Fibroblast of lung (primary cell): ENCODE measurements at regions not wholly inside any gene's neighbourhood (a gene's known extent, or its start where the extent isn't known, plus 50 kb on each side); places are given as distances from the start of the nearest gene placed in this dataset.
A peak's percentile ranks its signal among the peaks of the same experiment; 100 is the strongest.

Source experiments
- DNase-seq, 2 donors: peaks; one replicate each; pipeline versions ENCODE4 v3.0.0 to v3.0.0-alpha.2; 2010; ENCODE audit warnings: low read depth in 2 of 2
- H2AFZ ChIP-seq: 2 replicates; pipeline ENCODE4 v1.5.1; 2012; ENCODE audit warnings: low read length, control low read depth, inconsistent platforms
- H3K27ac ChIP-seq: 2 replicates; pipeline ENCODE4 v1.5.1; 2011; ENCODE audit warnings: low read length, control low read depth; ENCODE audit not compliant: insufficient read depth
- H3K27me3 ChIP-seq: 2 replicates; pipeline ENCODE4 v1.5.1; 2011; ENCODE audit warnings: mild to moderate bottlenecking, low read length; ENCODE audit not compliant: control insufficient read depth, insufficient read depth
- H3K36me3 ChIP-seq: 2 replicates; pipeline ENCODE4 v1.5.1; 2011; ENCODE audit warnings: low read length; ENCODE audit not compliant: control insufficient read depth, insufficient read depth
- H3K4me1 ChIP-seq: 2 replicates; pipeline ENCODE4 v1.5.1; 2011; ENCODE audit warnings: low read length; ENCODE audit not compliant: control insufficient read depth, insufficient read depth; ENCODE audit errors: extremely low read depth
- H3K4me2 ChIP-seq: 2 replicates; pipeline ENCODE4 v1.5.1; 2011; ENCODE audit warnings: low read length, control low read depth; ENCODE audit not compliant: insufficient read depth; ENCODE audit errors: extremely low read depth
- H3K4me3 ChIP-seq, 4 experiments: fragments of 200-600 bp in 1 of 4; sonication (generic) in 1 of 4; replicated peaks in 1 of 4; 2 replicates each; pipeline ENCODE4 v1.5.1; 2011 to 2016; ENCODE audit warnings: low read length in 4 of 4, low read depth in 3 of 4, mild to moderate bottlenecking in 3 of 4, control low read depth in 2 of 4, inconsistent platforms in 1 of 4, mixed read lengths in 1 of 4; ENCODE audit not compliant: insufficient read depth in 1 of 4; ENCODE audit errors: control extremely low read depth in 1 of 4
- H3K79me2 ChIP-seq: 2 replicates; pipeline ENCODE4 v1.5.1; 2012; ENCODE audit warnings: mild to moderate bottlenecking, low read length, inconsistent platforms; ENCODE audit not compliant: control insufficient read depth, insufficient read depth
- H3K9ac ChIP-seq: 2 replicates; pipeline ENCODE4 v1.5.1; 2011; ENCODE audit warnings: mild to moderate bottlenecking, low read length, control low read depth; ENCODE audit not compliant: insufficient read depth
- H3K9me3 ChIP-seq: 2 replicates; pipeline ENCODE4 v1.5.1; 2012; ENCODE audit warnings: low read depth, low read length; ENCODE audit not compliant: control insufficient read depth, insufficient read depth
- H4K20me1 ChIP-seq: 2 replicates; pipeline ENCODE4 v1.5.1; 2011; ENCODE audit warnings: low read length; ENCODE audit not compliant: control insufficient read depth, insufficient read depth; ENCODE audit errors: extremely low read depth
- CTCF ChIP-seq, 2 donors: IDR thresholded peaks in 1 of 2; conservative IDR thresholded peaks in 1 of 2; 1 replicate in 1 of 2; 2 replicates in 1 of 2; pipeline ENCODE4 v1.5.1; 2011 to 2012; ENCODE audit warnings: low read length in 2 of 2, control low read depth in 1 of 2, inconsistent platforms in 1 of 2, low read depth in 1 of 2, mild to moderate bottlenecking in 1 of 2
- EZH2 ChIP-seq: IDR thresholded peaks from 2 replicates; pipeline ENCODE4 v1.5.1; 2012; ENCODE audit warnings: low read length, control low read depth, mild to moderate bottlenecking; ENCODE audit errors: missing control alignments

GRCh38 chr5:98193921-98194760 is 579.3 kb upstream of the RGMB start:
- no peaks in the 10 kb centered on the region for H3K36me3 ChIP-seq
- TF ChIP-seq EZH2: no peak
- no peak for TF ChIP-seq CTCF (conservative IDR thresholded peaks at IDR 0.05 in 1 of 2, IDR thresholded peaks at IDR 0.05 in 1 of 2; ENCODE audit: low read depth in 1 of 2, low read length in 2 of 2)

GRCh38 chr5:98200726-98201541 is 572.5 kb upstream of the RGMB start:
- H3K4me3 ChIP-seq: no peak overlapping the region
- no peaks in the 10 kb centered on the region for H3K9me3 ChIP-seq
- no peak overlapping the region for H3K9ac ChIP-seq
- H2AFZ ChIP-seq: no peak overlapping the region
- H3K79me2 ChIP-seq: no peaks in the 10 kb centered on the region
- H3K27me3 ChIP-seq: no peaks in the 10 kb centered on the region
- peak in 1 of 2 donors; percentile 23 for DNase-seq
- no peak for TF ChIP-seq EZH2
- TF ChIP-seq CTCF (conservative IDR thresholded peaks at IDR 0.05 in 1 of 2, IDR thresholded peaks at IDR 0.05 in 1 of 2; ENCODE audit: low read depth in 1 of 2, low read length in 2 of 2): no peak
- no peak overlapping the region for H3K27ac ChIP-seq
- peaks cover 3% of the 10 kb centered on the region for H3K4me1 ChIP-seq
- H3K4me2 ChIP-seq: no peak overlapping the region
- no peaks in the 10 kb centered on the region for H4K20me1 ChIP-seq
- no peaks in the 10 kb centered on the region for H3K36me3 ChIP-seq

More at GRCh38 chr5:98193921-98194760, 579.3 kb upstream of the RGMB start:
- H3K27ac ChIP-seq: no peak overlapping the region
- no peaks in the 10 kb centered on the region for H3K79me2 ChIP-seq
- no peak overlapping the region for H2AFZ ChIP-seq
- H3K9ac ChIP-seq: no peak overlapping the region
- H3K9me3 ChIP-seq: no peaks in the 10 kb centered on the region
- no peak for DNase-seq
- H3K27me3 ChIP-seq: no peaks in the 10 kb centered on the region
- H3K4me3 ChIP-seq: no peak overlapping the region
- no peak overlapping the region for H3K4me2 ChIP-seq
- no peaks in the 10 kb centered on the region for H4K20me1 ChIP-seq
- no peaks in the 10 kb centered on the region for H3K4me1 ChIP-seq

DNA sequence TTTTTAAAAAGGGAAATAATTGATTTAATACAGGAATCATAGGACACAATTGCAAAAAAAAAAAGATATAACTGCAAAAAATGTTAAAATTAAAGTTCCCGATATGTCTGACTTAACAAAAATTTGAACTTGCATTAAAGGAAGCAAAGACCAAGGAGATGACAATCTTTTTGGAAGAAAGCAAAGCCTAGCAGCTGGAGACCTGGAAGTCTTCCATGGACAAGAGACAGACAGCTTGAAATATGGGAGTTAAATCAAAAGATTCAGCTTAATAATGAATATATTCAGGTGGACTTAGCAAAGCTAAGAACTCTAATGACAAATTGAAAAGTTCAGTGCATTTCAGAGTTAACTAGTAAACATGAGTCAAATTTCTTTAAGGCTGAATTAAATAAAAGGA is 568.7 kb upstream of the RGMB start:
- H2AFZ ChIP-seq: no peak overlapping the region
- no peak overlapping the region for H3K4me3 ChIP-seq
- DNase-seq: no peak
- H3K9me3 ChIP-seq: no peaks in the 10 kb centered on the region
- H3K79me2 ChIP-seq: no peaks in the 10 kb centered on the region
- H3K9ac ChIP-seq: no peak overlapping the region
- H3K4me2 ChIP-seq: no peak overlapping the region
- H3K36me3 ChIP-seq: no peaks in the 10 kb centered on the region
- H3K4me1 ChIP-seq: peaks cover 3% of the 10 kb centered on the region
- TF ChIP-seq CTCF (conservative IDR thresholded peaks at IDR 0.05 in 1 of 2, IDR thresholded peaks at IDR 0.05 in 1 of 2; ENCODE audit: low read depth in 1 of 2, low read length in 2 of 2): no peak
- no peak for TF ChIP-seq EZH2
- no peaks in the 10 kb centered on the region for H3K27me3 ChIP-seq
- H3K27ac ChIP-seq: no peak overlapping the region
- no peaks in the 10 kb centered on the region for H4K20me1 ChIP-seq
